Mesothelial cell of epicardium (in vitro differentiated cells): ENCODE measurements at regions not wholly inside any gene's neighbourhood (a gene's known extent, or its start where the extent isn't known, plus 50 kb on each side); places are given as distances from the start of the nearest gene placed in this dataset.
"Not testable (repeated sequence)": the region's sequence is repeated elsewhere in the genome, so short reads cannot be mapped to it uniquely, and the experiment has no call there.

Experiments used
- DNase-seq, 2 experiments: peaks; one replicate each; pipeline ENCODE4 v3.0.0; 2021; ENCODE audit warnings: low spot score in 2 of 2; ENCODE audit not compliant: unreplicated experiment in 2 of 2
- H3K27ac Mint-ChIP-seq: 2 replicates; pipeline ENCODE4 v1.8.0; 2021; ENCODE audit warnings: mixed read lengths
- H3K27me3 Mint-ChIP-seq: 2 replicates; pipeline ENCODE4 v1.8.0; 2021; ENCODE audit warnings: low read depth, mixed read lengths
- H3K36me3 Mint-ChIP-seq: 2 replicates; pipeline ENCODE4 v1.8.0; 2021; ENCODE audit warnings: mixed read lengths
- H3K4me1 Mint-ChIP-seq: 2 replicates; pipeline ENCODE4 v1.8.0; 2021; ENCODE audit warnings: mixed read lengths
- H3K4me3 Mint-ChIP-seq: 2 replicates; pipeline ENCODE4 v1.8.0; 2021; ENCODE audit warnings: mild to moderate bottlenecking, moderate library complexity, mixed read lengths
- H3K9me3 Mint-ChIP-seq: 2 replicates; pipeline ENCODE4 v1.8.0; 2021; ENCODE audit warnings: mixed read lengths
- CTCF ChIP-seq: fragments of 200-600 bp; sonication (generic); IDR thresholded peaks from one replicate; pipeline ENCODE4 v1.5.0; 2021; ENCODE audit warnings: antibody characterized with exemption; ENCODE audit not compliant: unreplicated experiment

GRCh38 chr3:191901741-191902140 lies 440.8 kb downstream of the PYDC2 start:
- H3K27me3 Mint-ChIP-seq, result no peaks in the 10 kb centered on the region
- H3K4me3 Mint-ChIP-seq, result no peak overlapping the region
- H3K9me3 Mint-ChIP-seq, result peaks cover 5% of the 10 kb centered on the region
- TF ChIP-seq CTCF, result no peak
- no peak overlapping the region for H3K27ac Mint-ChIP-seq
- DNase-seq, result no peak
- H3K4me1 Mint-ChIP-seq, result no peaks in the 10 kb centered on the region
- no peaks in the 10 kb centered on the region for H3K36me3 Mint-ChIP-seq

GRCh38 chr3:191912616-191913204 lies 451.7 kb downstream of the PYDC2 start:
- Mint-ChIP-seq H3K4me1 (peaks cover 8% of the 10 kb centered on the region), H3K36me3 (no peaks in the 10 kb centered on the region), H3K9me3 (peaks cover 24% of the 10 kb centered on the region)

GRCh38 chr3:191915712-191916111 lies 454.7 kb downstream of the PYDC2 start:
- peaks cover 5% of the 10 kb centered on the region for H3K4me1 Mint-ChIP-seq
- peaks cover 24% of the 10 kb centered on the region for H3K9me3 Mint-ChIP-seq
- H3K27ac Mint-ChIP-seq, result no peak overlapping the region
- H3K4me3 Mint-ChIP-seq, result no peak overlapping the region
- H3K27me3 Mint-ChIP-seq, result no peaks in the 10 kb centered on the region
- no peak for TF ChIP-seq CTCF
- no peaks in the 10 kb centered on the region for H3K36me3 Mint-ChIP-seq
- DNase-seq, result no peak

More at GRCh38 chr3:191912616-191913204, 451.7 kb downstream of the PYDC2 start:
- no peak for DNase-seq
- TF ChIP-seq CTCF, result no peak
- Mint-ChIP-seq H3K27me3 (no peaks in the 10 kb centered on the region), H3K4me3 (no peak overlapping the region), H3K27ac (no peak overlapping the region)

- H3K27me3 Mint-ChIP-seq, result no peaks in the 10 kb centered on the region
- H3K4me1 Mint-ChIP-seq, result peaks cover 10% of the 10 kb centered on the region
- peaks cover 1% of the 10 kb centered on the region for H3K9me3 Mint-ChIP-seq
- no peak for DNase-seq
- H3K36me3 Mint-ChIP-seq, result no peaks in the 10 kb centered on the region
- no peak for TF ChIP-seq CTCF
- H3K4me3 Mint-ChIP-seq, result no peak overlapping the region
- H3K27ac Mint-ChIP-seq, result no peak overlapping the region
Measured at GRCh38 chr3:191919491-191920026, 458.6 kb downstream of the PYDC2 start.

GRCh38 chr3:191922570-191922969 lies 461.6 kb downstream of the PYDC2 start:
- Mint-ChIP-seq H3K4me1 (peaks cover 4% of the 10 kb centered on the region), H3K27ac (no peak overlapping the region), H3K36me3 (no peaks in the 10 kb centered on the region)

GRCh38 chr3:191927183-191927817 lies 466.3 kb downstream of the PYDC2 start:
- not testable (repeated sequence) for H3K4me1 Mint-ChIP-seq, H3K4me3 Mint-ChIP-seq, H3K36me3 Mint-ChIP-seq, H3K27ac Mint-ChIP-seq, H3K9me3 Mint-ChIP-seq, DNase-seq, H3K27me3 Mint-ChIP-seq

More at GRCh38 chr3:191922570-191922969, 461.6 kb downstream of the PYDC2 start:
- Mint-ChIP-seq H3K9me3 (no peaks in the 10 kb centered on the region), H3K4me3 (no peak overlapping the region), H3K27me3 (no peaks in the 10 kb centered on the region)
- no peak for DNase-seq
- no peak for TF ChIP-seq CTCF

GRCh38 chr3:191927998-191928397 lies 467.0 kb downstream of the PYDC2 start:
- not testable (repeated sequence) for H3K36me3 Mint-ChIP-seq, DNase-seq, H3K27ac Mint-ChIP-seq, H3K27me3 Mint-ChIP-seq, H3K4me1 Mint-ChIP-seq, H3K4me3 Mint-ChIP-seq, H3K9me3 Mint-ChIP-seq
